ENCODE measurements at regions not wholly inside any gene's neighbourhood (a gene's known extent, or its start where the extent isn't known, plus 50 kb on each side); places are given as distances from the start of the nearest gene placed in this dataset.
"Not testable (repeated sequence)": the region's sequence is repeated elsewhere in the genome, so short reads cannot be mapped to it uniquely, and the experiment has no call there.

DNA sequence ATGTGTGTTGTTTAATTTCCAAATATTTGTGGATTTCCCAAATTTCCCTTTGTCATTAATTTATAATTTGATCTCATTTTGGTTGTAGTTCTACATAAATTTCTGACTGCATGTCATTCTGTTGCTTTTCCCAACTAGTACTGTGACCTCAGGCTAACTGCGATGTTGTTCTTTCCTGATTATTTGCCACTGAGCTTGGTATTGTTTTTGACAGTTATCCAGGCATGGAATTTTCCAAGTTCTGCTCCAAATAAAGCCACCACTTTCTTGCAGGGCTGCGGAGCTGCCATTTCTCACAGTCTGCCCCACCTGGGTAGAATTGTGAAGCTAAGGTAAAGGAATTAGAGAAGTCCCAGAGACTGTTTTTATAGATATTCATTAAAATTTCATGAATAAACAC lies 328.8 kb downstream of the ZNF674 start:
- no peak for DNase-seq

DNA sequence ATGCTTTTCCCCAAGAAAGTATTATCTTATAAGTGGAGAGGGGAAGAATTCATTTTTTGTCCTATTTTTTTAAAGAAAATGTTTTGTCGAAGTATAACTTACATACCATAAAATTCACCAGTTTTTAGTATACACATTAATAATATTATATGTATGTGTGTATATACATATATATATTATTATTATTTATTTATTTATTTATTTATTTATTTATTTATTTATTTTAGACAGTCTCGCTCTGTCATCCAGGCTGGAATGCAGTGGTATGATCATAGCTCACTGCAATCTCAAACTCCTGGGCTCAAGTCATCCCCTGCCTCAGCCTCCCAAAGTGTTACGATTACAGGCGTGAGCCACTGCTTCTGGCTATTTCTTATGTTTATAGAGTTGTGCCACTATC lies 334.1 kb downstream of the ZNF674 start:
- no peak for DNase-seq

GRCh38 chrX:46209768-46210167 lies 335.5 kb downstream of the ZNF674 start:
- no peak for DNase-seq

DNA sequence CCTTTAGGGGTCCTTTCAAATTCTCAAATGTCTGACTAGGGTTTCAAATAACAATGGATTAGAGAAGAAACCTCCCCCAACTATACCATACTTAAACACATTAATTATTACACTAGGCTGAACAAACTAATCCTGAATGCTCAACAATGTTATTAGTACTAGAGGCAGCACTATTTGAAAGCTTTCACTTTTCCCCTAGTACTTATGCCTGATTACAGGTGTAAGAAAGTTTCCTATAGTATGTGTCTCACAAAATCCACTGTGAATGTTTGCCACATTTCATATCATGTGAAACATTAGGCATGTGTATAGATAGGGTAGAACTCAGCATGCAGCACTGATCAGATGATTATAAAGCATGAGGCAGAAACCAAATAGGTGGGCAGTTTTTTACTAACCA lies 336.2 kb downstream of the ZNF674 start:
- no peak for DNase-seq

GRCh38 chrX:46208225-46208854 lies 336.9 kb downstream of the ZNF674 start:
- DNase-seq, result no peak

DNA sequence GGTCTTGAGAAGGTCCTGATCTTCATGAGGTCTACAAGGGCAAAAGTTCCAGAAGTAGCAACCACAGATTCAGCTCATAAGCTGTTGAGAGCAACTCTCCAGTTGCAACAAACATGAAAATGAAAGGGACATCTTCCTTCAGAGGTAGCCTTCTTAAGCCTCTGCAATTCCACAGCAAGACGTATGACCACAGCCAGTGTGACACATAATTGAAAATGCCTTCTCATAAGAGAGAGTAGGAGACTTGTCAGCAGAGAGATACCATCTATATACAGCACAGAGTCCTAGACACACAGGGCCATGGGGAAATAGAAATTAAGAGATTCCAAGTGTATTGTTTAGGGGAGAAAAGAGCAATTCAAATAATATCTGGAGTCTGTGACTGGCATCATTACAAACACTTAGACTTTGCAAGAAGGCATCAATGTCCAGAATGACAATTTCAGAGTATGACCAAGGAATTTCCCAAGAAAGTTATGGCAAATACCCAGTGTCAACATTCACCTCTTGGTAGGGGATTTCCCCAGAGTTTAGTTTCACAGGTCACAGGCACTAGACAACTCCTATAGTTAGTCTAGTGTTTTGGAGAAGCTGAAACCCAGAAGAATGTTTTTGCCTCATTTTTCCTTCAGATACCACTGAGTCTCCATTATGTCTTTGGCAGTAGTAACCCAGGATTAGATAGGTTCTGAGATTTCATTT lies 340.3 kb downstream of the ZNF674 start:
- DNase-seq, result no peak

DNA sequence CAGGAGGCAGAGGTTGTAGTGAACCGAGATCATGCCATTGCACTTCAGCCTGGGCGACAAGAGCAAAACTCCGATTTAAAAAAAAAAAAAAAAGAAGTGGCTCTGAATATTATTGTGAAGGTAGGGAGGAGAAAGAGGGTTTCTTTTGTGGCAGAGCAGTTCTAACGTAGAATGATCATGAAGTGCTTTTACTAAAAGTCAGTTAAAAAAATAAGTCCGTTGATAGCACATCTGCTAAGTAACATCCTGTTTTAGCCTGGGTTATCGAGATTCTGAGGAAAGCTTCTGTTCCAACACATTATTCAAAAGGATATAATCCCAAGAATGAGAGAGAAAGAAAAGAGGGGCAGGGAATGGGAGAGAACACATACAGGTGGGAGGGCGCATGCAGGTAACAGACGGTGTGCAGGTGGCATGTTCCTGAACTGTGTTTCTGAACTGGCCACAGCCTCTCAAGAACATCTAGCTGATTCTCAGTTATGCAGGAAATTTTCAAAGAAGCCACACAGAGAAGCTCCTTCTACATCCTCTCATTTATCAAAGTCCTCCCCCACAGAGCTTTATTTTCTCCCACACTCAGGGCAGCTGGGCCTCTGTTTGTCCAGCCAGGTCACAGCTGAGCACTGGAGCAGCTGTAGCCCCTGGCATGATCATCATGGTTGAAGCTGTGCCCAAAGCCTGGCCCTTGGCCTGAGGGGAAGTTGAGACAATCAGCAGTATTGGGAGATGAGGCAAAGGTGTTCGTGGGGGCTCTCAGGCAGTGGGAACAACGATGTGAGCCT lies 342.3 kb downstream of the ZNF674 start:
- DNase-seq, result no peak

DNA sequence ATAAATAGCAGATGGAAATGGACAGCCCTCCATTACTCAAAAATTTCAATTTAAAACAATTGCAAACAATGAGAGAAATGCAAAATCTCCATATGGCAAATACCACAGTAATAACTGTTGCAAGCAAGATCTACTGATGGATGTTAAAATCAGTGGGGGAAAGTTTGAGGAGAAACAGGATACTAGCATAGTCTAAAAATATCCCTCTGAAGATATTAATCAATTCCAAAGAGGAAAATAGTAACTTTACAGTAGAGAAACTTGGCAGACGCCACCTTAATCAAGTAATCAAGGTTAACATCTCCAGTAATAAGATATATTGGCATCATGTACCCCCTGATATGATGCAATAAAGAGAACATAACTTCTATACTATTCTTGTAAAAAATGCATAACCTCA lies 344.8 kb downstream of the ZNF674 start:
- DNase-seq, result no peak

DNA sequence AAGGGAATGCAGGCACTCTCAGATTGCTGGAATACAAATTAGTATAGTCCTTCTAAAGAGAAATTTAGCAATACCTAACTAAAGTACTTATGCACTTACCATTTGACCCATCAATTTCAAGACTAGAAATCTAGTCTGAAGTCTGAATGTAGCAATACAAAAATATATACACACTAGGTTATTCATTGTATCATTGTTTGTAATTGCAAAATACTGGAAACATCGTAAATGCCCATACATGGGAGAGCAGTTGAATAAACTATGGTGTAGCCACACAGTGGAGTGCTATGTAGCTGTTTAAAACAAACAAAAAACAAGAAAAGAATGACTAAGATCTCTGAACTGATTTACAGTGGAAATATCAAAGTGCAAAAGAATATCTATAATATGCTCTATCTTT lies 346.4 kb downstream of the ZNF674 start:
- DNase-seq, result no peak

DNA sequence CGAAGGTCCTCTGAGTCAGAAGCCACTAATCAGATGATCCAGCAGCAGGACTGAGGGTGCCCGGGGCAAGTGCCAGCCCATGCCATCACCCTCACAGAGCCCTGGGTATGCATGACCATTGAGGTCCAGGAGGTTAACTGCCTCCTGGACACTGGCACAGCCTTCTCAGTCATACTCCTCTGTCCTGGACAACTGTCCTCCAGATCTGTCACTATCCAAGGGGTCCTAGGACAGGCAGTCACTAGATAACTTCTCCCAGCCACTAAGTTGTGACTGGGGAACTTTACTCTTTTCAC lies 358.5 kb downstream of the ZNF674 start:
- DNase-seq, result not testable (repeated sequence)

DNA sequence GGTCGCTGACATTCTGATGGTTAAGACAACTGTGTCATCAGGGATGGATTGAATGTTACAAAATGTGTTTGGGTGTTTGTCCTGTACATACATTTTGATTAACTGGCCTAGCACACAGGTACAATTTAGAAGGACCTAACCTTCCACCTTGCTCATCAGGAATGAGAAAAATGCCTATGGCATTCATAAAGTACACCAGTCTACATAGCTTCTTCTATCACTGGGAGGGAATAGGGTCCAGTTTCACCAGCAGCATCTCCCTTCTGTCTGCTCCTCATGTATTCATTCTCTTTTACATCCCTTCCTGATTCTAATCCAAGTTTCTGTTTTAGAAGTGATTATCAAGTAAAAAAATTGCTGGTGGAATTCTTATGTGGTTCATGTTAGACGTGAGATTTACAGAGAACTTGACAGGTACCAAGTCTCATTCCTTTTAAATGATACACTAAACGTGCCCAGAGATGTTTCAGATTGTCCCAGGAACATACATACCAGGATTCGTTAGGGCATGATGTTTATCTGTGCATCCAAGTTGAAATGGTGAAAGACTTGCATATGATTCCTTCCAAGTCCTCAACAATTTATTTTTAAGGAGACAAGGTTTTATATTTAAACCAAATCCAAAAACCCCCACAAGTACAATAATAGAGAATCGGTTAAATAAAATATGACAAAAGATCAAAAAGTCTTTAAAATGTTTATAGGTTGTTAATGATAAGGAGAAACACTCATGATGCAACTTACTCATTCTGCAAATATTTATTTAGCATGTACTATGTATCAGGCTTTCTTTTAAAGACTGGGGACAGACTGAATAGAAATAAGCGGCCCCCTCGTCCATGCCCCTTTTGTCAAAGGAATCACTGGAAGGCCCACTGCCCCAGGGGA lies 359.1 kb downstream of the ZNF674 start:
- no peak for DNase-seq

GRCh38 chrX:46184749-46185148 lies 360.5 kb downstream of the ZNF674 start:
- DNase-seq, result no peak

- DNase-seq, result no peak
Observed at GRCh38 chrX:46180258-46180687, 364.9 kb downstream of the ZNF674 start.

DNA sequence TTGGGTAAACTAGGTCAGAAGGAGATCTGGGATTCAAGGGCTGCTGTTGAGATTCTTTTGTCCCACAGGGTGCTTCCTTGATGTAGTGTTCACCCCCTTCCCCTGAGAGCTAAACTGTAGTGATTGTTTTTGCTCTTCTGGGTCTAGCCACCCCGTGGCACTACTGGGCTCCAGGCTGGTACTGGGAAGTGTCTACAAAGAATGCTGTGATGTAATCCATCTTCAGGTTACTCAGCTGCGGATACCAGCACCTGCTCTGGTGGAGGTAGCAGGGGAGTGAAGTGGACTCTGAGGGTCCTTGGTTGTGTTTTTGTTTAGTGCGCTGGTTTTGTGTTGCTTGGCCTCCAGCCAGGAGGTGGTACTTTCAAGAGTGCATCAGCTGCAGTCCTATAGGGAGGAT lies 365.5 kb downstream of the ZNF674 start:
- peak; percentile 57 for DNase-seq

DNA sequence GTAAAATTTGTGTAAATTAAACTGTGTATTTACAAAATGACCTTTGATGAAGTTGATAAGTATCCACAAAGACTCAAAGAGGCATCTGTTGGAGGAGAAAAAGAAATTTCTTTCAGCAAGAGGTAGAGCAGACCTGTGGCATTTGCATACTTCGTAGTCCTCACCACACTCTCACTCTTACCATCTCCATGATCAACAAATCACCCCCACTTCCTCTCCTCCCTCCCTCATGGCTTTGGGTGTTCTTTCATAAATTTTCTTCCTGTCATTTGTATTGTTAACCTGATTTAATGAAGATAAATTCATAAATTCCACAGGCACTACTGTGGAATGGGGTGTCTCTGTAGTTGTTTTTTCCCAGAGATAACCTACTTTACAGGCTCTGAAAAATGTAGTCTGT lies 366.5 kb downstream of the ZNF674 start:
- no peak for DNase-seq

DNA sequence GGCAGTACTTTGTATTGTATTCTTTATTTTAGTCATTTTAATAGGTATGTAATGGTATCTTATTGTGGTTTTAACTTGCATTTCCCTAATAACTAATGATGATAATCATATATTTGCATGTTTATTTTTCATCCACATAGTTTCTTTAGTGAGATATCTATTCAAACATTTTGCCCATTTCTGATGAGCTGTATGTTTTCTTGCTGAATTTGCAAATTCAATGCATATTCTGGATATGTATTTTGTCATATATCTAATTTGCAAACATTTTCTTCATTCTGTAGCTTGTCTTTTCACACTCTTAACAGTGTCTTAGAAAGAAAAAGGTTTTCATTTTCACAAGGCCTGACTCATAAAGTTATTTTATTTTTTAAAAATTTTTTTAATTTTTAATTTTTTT lies 372.1 kb downstream of the ZNF674 start:
- DNase-seq, result no peak

DNA sequence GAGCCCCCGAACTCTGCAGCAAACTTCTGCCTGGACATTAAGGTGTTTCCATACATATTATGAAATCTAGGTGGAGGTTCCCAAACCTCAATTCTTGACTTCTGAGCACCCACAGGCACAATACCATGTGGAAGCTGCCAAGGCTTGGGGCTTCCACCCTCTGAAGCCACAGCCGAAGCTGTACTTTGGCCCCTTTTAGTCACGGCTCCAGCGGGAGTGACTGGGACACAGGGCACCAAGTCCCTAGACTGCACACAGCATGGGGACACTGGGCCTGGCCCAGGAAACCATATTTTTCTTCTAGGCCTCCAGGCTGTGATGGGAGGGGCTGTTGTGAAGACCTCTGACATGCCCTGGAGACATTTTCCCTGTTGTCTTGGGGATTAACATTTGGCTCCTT lies 373.8 kb downstream of the ZNF674 start:
- DNase-seq, result not testable (repeated sequence)

- DNase-seq, result no peak
Observed at GRCh38 chrX:46169808-46170207, 375.4 kb downstream of the ZNF674 start.

DNA sequence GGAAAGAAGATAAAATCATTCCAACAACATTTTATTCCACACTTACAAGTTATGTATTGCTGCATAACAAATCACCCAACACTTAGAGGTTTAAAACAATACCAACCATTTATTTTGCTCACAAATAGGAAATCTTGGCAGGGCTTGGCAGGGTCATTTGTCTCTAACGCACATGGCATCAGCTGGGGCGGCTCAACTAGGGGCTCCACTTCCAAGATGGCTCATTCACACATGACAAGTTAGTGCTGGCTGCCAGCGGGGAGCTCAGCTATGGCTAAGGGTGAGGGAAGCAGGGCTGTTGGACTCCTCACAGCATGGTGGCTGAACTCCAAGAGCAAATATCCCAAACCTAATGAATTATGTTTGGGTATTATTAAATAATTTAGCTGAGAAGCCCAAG lies 377.0 kb downstream of the ZNF674 start:
- no peak for DNase-seq

GRCh38 chrX:46165866-46166265 lies 379.4 kb downstream of the ZNF674 start:
- no peak for DNase-seq

DNA sequence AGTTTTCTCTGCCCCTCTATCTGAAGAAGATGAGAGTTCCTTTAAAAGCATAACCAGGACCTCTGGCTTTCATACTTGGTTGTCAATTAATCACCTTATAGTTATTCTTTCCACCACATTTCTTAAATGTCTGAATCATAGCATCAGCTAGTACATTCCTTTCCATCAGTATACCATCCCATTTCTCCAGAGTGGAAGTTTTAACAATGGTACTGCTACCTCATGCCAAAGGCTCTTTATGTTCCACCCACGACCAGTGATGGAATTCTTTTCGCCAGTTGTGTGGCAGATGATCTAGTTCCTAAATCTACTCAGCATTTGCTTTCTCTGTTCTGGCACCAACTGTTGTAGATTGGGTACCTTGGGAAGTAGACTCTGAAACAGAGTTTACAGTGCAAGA lies 379.8 kb downstream of the ZNF674 start:
- no peak for DNase-seq

DNA sequence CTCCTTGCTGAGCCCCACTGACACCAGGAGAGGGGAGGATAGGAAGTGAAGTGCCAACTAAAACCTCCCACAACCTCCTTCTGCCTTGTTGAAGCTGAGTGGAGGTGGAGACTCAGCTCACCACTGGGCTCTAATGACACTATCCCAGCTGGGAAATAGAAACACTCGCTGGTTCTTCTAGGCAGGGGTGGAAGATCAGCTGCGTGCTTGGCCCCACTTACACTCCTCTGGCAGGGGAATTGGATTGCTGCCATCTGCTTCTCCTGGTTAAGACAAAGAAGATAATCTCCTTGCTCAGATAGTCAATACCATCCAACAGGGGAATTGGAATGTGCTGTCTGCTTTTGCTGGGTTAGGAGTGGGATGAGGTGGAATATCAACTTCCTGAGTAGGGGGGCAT lies 392.5 kb downstream of the ZNF674 start:
- DNase-seq, result peak; percentile 0

DNA sequence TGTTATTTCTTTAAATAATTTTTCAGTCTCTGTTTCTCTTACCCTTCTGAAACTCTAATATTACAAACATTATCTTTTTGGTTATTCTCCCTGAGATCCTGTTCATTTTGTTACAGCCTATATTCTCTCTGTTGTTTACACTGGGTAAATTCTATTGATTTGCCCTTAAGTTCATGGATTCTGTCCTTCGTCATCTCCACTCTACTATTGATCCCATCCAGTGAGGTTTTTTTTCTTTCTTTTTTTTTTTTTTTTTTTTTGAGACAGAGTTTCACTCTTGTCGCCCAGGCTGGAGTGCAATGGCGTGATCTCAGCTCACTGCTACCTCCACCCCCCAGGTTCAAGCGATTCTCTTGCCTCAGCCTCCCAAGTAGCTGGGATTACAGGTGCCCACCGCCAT lies 393.9 kb downstream of the ZNF674 start:
- DNase-seq, result not testable (repeated sequence)
